PFSK-1 (cell line): ENCODE measurements at regions not wholly inside any gene's neighbourhood (a gene's known extent, or its start where the extent isn't known, plus 50 kb on each side); places are given as distances from the start of the nearest gene placed in this dataset.

Source experiments
- FOXP2 ChIP-seq: optimal IDR thresholded peaks from 2 replicates; pipeline ENCODE3; 2011; ENCODE audit warnings: borderline replicate concordance, control low read depth, inconsistent platforms; ENCODE audit not compliant: insufficient read depth; ENCODE audit errors: extremely low read length, extremely low read depth
- POLR2AphosphoS5 ChIP-seq: IDR thresholded peaks from 2 replicates; pipeline ENCODE4 v1.6.1; 2012; ENCODE audit warnings: low read depth, mild to moderate bottlenecking, control low read depth, low read length, moderate library complexity
- SIN3A ChIP-seq: IDR thresholded peaks from 2 replicates; pipeline ENCODE4 v1.6.1; 2012; ENCODE audit warnings: mild to moderate bottlenecking, low read length, moderate library complexity, borderline replicate concordance; ENCODE audit not compliant: insufficient read depth
- TAF1 ChIP-seq: IDR thresholded peaks from 2 replicates; pipeline ENCODE4 v1.6.1; 2012; ENCODE audit warnings: low read length, control low read depth, borderline replicate concordance; ENCODE audit not compliant: insufficient read depth
- TF ChIP-seq, protein P1 (sequence below), 2 experiments: IDR thresholded peaks; 2 replicates each; pipeline versions ENCODE4 v1.6.1 to v1.8.0; 2011 to 2012; ENCODE audit warnings: low read depth in 2 of 2, low read length in 2 of 2, control low read depth in 1 of 2, inconsistent platforms in 1 of 2, mild to moderate bottlenecking in 1 of 2, moderate library complexity in 1 of 2; ENCODE audit not compliant: insufficient read depth in 1 of 2

DNA sequence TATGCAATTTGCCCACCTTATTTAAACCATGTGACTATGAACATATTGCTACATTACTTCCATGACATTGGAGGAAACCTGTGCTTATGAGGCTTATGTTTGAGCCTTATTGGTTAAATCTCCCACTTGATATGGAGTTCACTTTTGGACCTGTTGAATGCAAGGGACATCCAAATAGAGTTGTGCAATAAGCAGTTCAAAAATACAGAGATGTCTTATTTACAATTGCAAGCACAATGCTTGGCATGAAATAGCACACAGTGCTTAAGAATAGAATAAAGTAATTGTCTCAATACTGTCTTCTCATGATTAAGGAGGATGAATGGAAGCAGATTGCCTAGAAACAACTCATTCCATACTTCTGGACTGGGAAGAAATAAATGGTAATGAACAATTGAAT is 793.5 kb downstream of the METTL4 start:
- TF ChIP-seq, protein P1, sequence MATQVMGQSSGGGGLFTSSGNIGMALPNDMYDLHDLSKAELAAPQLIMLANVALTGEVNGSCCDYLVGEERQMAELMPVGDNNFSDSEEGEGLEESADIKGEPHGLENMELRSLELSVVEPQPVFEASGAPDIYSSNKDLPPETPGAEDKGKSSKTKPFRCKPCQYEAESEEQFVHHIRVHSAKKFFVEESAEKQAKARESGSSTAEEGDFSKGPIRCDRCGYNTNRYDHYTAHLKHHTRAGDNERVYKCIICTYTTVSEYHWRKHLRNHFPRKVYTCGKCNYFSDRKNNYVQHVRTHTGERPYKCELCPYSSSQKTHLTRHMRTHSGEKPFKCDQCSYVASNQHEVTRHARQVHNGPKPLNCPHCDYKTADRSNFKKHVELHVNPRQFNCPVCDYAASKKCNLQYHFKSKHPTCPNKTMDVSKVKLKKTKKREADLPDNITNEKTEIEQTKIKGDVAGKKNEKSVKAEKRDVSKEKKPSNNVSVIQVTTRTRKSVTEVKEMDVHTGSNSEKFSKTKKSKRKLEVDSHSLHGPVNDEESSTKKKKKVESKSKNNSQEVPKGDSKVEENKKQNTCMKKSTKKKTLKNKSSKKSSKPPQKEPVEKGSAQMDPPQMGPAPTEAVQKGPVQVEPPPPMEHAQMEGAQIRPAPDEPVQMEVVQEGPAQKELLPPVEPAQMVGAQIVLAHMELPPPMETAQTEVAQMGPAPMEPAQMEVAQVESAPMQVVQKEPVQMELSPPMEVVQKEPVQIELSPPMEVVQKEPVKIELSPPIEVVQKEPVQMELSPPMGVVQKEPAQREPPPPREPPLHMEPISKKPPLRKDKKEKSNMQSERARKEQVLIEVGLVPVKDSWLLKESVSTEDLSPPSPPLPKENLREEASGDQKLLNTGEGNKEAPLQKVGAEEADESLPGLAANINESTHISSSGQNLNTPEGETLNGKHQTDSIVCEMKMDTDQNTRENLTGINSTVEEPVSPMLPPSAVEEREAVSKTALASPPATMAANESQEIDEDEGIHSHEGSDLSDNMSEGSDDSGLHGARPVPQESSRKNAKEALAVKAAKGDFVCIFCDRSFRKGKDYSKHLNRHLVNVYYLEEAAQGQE (IDR thresholded peaks at IDR 0.05; ENCODE audit: insufficient read depth in 1 of 2, low read depth in 2 of 2, low read length in 2 of 2), result no peak
- TF ChIP-seq POLR2AphosphoS5, result no peak
- no peak for TF ChIP-seq SIN3A
- no peak for TF ChIP-seq TAF1
- TF ChIP-seq FOXP2, result no peak

DNA sequence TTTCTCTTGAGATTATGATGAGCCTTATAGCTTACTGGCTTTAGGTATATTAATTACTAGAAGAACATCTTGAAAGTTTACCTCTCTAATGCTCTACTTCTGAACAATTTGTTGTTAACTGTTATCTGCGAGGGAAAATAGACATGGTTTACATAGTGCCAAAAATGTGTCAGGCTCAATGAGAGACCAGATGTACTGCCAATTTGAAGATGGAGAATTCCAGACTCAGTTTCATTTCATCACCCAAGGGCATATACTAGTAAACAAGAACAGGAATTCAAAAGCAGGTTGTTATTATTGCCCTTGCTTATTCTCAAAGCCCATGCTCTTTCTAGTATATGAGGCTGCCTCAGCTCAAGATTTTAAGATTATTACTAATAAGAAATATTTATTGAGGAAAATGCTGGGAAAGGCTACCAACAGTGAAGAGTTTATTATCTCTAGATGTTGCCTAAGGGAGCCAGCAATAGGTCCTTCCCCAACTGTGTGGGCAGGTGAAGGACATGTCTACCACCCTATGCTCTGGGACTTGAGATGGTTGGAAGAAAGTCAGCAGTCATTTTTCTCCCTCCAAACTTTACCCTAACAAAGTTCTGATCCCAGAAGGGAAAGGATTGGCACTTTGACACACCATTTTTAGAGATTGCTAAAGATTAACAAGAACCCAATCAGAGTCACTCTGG is 792.7 kb downstream of the METTL4 start:
- no peak for TF ChIP-seq FOXP2
- no peak for TF ChIP-seq TAF1
- no peak for TF ChIP-seq POLR2AphosphoS5
- TF ChIP-seq SIN3A, result no peak
- TF ChIP-seq, protein P1 (IDR thresholded peaks at IDR 0.05; ENCODE audit: insufficient read depth in 1 of 2, low read depth in 2 of 2, low read length in 2 of 2), result no peak

GRCh38 chr18:1779587-1779986 is 791.7 kb downstream of the METTL4 start:
- TF ChIP-seq, protein P1 (IDR thresholded peaks at IDR 0.05; ENCODE audit: insufficient read depth in 1 of 2, low read depth in 2 of 2, low read length in 2 of 2), result no peak
- TF ChIP-seq POLR2AphosphoS5 (no peak), TAF1 (no peak), SIN3A (no peak), FOXP2 (no peak)

DNA sequence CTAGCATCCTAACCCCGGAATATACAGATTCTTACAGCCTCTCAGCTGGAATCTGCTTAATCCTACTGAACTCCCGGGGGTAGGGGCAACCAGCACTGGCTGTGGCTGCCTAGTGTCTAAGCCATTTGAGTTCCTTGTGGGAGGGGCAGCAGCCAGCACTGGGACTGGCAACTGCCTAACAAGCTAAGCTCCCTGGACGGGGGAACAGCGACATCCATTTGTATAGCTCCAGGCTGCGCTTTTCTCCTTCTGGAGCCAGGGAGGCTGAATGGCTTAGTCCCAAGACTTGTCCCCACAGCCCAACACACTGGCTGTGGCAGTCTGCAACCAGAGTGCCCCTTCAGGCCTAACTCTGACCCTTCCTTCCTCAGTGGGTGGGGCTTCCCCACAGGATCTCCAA is 787.2 kb downstream of the METTL4 start:
- no peak for TF ChIP-seq SIN3A
- TF ChIP-seq TAF1, result no peak
- TF ChIP-seq, protein P1 (IDR thresholded peaks at IDR 0.05; ENCODE audit: insufficient read depth in 1 of 2, low read depth in 2 of 2, low read length in 2 of 2), result no peak
- TF ChIP-seq POLR2AphosphoS5, result no peak
- TF ChIP-seq FOXP2, result no peak
